AG04449 (cell line): ENCODE measurements at regions not wholly inside any gene's neighbourhood (a gene's known extent, or its start where the extent isn't known, plus 50 kb on each side); places are given as distances from the start of the nearest gene placed in this dataset.

Source experiments
- CTCF ChIA-PET: fragments of 350-600 bp; formaldehyde crosslinking; extraction: SDS; loops from one replicate; lab custom pipeline; 2021; ENCODE audit warnings: antibody characterized with exemption; lab: Yijun Ruan, JAX
- POLR2A ChIA-PET: fragments of 400-600, 350-600 bp; formaldehyde crosslinking; extraction: SDS; loops from one replicate; lab custom pipeline; 2020; ENCODE audit warnings: antibody characterized with exemption, inconsistent platforms; lab: Yijun Ruan, JAX
- DNase-seq: peaks from one replicate; pipeline ENCODE4 v3.0.0-alpha.2; 2010; ENCODE audit warnings: low read depth, low spot score
- H3K4me3 ChIP-seq: 2 replicates; pipeline ENCODE4 v1.5.1; 2011; ENCODE audit warnings: low read depth, mild to moderate bottlenecking, control low read depth, low read length
- TF ChIP-seq, protein P1 (sequence below): IDR thresholded peaks from one replicate; pipeline ENCODE4 v1.5.1; 2011; ENCODE audit warnings: mild to moderate bottlenecking, moderate library complexity, low read length, control low read depth, inconsistent platforms; ENCODE audit not compliant: insufficient read depth; ENCODE audit errors: missing control alignments

DNA sequence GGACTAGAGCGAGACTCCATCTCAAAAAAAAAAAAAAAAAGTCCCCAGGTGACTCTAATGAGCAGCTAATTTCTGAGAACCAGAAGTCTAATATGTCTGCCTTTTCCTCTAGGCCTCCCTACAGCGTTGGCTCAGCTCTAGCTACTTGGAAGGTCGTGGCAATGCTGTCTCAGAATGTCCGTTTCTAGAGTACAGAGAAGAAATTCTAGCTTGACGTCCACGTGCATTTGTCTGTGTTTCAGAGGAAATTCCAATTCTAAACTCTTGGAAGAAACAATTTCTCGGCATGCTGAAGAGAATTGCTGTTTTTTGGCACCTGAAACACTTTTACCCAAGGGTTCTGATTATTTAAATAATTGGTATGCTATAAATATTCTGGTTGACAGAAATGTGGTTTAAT, 78.8 kb downstream of the SOX2 start:
- H3K4me3 ChIP-seq = no peak overlapping the region
- no peak for DNase-seq
- POLR2A ChIA-PET = no interaction called here
- TF ChIP-seq, protein P1, sequence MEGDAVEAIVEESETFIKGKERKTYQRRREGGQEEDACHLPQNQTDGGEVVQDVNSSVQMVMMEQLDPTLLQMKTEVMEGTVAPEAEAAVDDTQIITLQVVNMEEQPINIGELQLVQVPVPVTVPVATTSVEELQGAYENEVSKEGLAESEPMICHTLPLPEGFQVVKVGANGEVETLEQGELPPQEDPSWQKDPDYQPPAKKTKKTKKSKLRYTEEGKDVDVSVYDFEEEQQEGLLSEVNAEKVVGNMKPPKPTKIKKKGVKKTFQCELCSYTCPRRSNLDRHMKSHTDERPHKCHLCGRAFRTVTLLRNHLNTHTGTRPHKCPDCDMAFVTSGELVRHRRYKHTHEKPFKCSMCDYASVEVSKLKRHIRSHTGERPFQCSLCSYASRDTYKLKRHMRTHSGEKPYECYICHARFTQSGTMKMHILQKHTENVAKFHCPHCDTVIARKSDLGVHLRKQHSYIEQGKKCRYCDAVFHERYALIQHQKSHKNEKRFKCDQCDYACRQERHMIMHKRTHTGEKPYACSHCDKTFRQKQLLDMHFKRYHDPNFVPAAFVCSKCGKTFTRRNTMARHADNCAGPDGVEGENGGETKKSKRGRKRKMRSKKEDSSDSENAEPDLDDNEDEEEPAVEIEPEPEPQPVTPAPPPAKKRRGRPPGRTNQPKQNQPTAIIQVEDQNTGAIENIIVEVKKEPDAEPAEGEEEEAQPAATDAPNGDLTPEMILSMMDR = no peak
- CTCF ChIA-PET = no interaction called here

DNA sequence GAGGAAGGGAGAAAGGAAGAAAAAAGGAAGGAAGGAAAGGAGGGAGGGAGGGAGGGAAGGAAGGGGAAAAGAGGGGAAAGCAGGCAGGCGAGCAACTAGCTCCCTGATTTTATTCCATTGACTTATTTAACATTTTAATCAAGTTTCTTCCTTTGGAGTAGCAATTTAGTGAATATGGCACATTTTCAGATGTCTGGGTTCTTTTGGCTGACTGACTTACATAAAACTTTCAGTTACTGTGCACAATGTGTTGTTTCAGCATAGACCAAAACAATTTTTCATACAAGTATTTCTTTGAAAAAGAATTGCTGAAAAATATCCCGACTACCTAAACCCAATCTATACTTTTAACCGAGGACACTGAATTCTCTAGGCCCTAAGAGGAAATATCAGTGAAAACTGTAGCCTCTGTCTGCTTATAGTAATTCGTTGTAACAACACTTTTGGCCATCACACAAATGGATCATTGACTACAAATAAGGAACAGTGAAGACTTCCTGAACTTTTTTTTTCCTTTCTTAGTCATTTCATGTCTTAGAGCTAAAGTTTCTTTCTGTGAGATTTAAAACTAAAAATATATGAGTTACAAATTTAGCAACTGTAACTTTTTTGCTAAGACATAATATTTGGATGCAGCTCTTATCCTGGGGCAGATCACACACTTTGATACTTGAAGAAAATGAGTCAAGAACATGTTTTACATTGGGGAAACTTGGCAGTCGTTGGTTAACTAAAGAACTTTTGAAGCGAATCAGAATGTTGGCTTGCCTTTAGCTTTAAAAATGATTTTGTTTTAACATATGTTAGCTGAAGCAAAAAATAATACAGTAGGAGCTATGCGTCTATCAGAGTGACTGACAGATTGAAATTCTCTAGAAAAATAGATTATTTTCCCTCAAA, 79.6 kb downstream of the SOX2 start:
- ChIA-PET POLR2A (no interaction called here), CTCF (no interaction called here)
- DNase-seq = no peak
- H3K4me3 ChIP-seq = no peak overlapping the region
- TF ChIP-seq, protein P1 = no peak

DNA sequence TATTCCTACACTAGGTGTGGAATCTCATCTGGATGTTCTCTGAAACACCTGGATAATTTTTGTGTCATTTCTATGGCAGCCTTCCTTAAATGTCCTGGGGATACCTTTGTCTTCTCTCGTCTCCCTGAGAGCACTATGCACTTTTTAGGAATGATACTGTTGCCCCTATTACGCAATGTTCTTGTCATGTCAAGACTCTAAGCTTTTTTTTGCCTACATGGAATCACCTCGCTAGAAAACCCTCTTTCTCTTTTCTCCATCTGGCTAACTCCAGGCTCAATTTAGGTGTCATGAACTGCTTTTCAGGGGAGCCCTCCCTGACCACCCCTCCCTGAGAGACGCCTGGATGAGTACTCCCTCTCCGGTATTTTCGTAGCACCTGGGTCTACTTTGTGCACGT, 81.3 kb downstream of the SOX2 start:
- no peak overlapping the region for H3K4me3 ChIP-seq
- no peak for DNase-seq
- ChIA-PET CTCF (no interaction called here), POLR2A (no interaction called here)
- TF ChIP-seq, protein P1 = no peak

DNA sequence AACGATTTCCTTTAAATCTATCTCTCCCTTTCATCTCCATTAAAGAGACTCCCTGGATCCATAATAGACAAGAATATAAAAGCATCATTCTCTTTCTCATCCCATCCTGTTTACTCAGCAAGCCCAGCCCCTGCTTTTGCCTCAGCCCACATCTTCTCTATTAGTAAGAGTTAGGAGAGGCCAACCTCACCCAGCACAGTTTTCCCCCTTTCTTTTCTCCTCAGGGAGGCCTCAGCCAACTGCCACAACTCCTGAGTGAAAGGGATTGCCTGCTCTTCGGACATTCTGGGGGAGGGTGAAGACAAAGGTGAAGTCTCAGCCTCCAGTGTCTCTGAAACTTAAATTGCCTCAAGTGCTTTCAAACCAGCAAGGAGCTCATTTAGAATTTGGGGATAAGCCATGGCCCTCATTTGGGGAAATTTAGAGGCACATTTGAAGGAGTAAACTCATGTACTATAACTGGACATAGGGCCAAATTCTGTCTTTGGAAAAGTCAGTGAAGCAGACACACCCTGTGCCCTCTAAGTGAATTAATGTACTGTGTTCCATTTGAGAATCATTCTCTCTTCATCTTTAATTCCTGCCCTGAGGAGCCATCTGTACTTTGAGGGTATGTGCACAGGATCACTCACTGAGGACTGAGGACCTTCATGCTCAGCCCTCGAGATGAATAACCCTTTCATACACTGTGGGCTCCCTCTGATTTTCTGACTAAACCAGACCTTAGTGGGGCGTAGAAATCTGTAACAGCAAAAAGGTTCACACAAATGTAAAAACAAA, 82.5 kb downstream of the SOX2 start:
- TF ChIP-seq, protein P1 = no peak
- CTCF ChIA-PET = no interaction called here
- DNase-seq = no peak
- POLR2A ChIA-PET = no interaction called here
- H3K4me3 ChIP-seq = no peak overlapping the region

DNA sequence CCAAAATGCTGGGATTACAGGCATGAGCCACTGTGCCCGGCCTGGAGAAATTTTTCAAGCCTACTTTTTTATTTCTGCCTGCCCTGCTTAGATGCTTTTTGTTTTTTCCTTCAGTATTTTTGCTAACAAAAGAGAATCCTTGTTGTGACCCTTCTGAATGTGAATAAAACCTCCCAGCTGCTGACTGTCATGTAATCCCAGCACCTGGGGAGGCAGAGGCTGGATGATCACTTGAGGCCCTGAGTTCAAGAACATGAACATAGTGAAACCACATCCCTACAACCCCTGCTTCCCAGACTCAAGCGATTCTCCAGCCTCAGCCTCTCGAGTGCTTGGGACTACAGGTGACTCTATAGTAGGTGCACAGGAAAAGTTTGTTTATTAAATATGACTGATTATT, 84.9 kb downstream of the SOX2 start:
- TF ChIP-seq, protein P1 = no peak
- ChIA-PET POLR2A (no interaction called here), CTCF (no interaction called here)
- H3K4me3 ChIP-seq = no peak overlapping the region
- DNase-seq = no peak

DNA sequence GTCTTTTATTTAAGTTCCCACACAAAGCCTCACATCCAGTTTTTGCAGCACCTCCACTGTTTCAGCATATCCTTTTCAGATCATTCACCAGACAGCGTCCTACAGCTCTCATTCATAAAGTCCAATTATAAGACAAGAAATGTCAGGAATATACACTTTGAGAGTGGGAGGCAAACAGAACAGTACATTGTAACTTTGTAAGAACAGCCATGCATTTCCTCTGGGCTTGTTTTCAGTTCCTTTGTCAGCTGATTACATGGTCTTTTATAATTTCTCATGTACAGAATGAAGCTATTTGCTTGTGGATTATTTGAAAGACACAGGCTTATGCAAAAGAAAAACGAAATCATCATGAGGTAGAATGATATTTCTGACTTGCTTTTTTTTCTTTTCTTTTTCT, 85.7 kb downstream of the SOX2 start:
- POLR2A ChIA-PET = no interaction called here
- TF ChIP-seq, protein P1 = no peak
- no peak for DNase-seq
- CTCF ChIA-PET = no interaction called here
- no peak overlapping the region for H3K4me3 ChIP-seq
